ENCODE measurements at regions not wholly inside any gene's neighbourhood (a gene's known extent, or its start where the extent isn't known, plus 50 kb on each side); places are given as distances from the start of the nearest gene placed in this dataset.

- Histone ChIP-seq H2AFZ (ENCODE audit: low read length) (no peak overlapping the region), H3K4me1 (ENCODE audit: insufficient read depth, low read length, poor library complexity, severe bottlenecking) (no peaks in the 10 kb centered on the region)
Measured at GRCh38 chr10:60678978-60679377, 99.3 kb upstream of the CDK1 start.

GRCh38 chr10:60677531-60678129, 100.6 kb upstream of the CDK1 start:
- no peak overlapping the region for H3K9ac ChIP-seq (ENCODE audit: low read depth, low read length, poor library complexity, severe bottlenecking)
- no peak overlapping the region for H3K4me3 ChIP-seq (ENCODE audit: low read length, poor library complexity, severe bottlenecking)
- H4K20me1 ChIP-seq (ENCODE audit: insufficient read depth, low read length, poor library complexity, severe bottlenecking) = no peaks in the 10 kb centered on the region
- H3K4me1 ChIP-seq (ENCODE audit: insufficient read depth, low read length, poor library complexity, severe bottlenecking) = no peaks in the 10 kb centered on the region
- H3K4me2 ChIP-seq (ENCODE audit: low read depth, low read length, poor library complexity, severe bottlenecking) = no peak overlapping the region
- no peaks in the 10 kb centered on the region for H3K36me3 ChIP-seq (ENCODE audit: insufficient read depth, low read length)
- H3K9me3 ChIP-seq (ENCODE audit: insufficient read depth, low read depth, low read length) = no peaks in the 10 kb centered on the region
- H3K27me3 ChIP-seq (ENCODE audit: insufficient read depth, low read length, poor library complexity, severe bottlenecking) = no peaks in the 10 kb centered on the region
- H2AFZ ChIP-seq (ENCODE audit: low read length) = no peak overlapping the region
- no peaks in the 10 kb centered on the region for H3F3A ChIP-seq (ENCODE audit: low read depth)
- no peaks in the 10 kb centered on the region for H3K9me2 ChIP-seq (replicated peaks; ENCODE audit: low read depth, low read length)
- no peak for TF ChIP-seq CTCF (conservative IDR thresholded peaks at IDR 0.05; ENCODE audit: low read length)
- TF ChIP-seq EZH2phosphoT487 (IDR thresholded peaks at IDR 0.05; ENCODE audit: borderline replicate concordance) = no peak
- H3K79me2 ChIP-seq (ENCODE audit: insufficient read depth, low read length) = no peaks in the 10 kb centered on the region

More at GRCh38 chr10:60678978-60679377, 99.3 kb upstream of the CDK1 start:
- H3F3A ChIP-seq (ENCODE audit: low read depth) = no peaks in the 10 kb centered on the region
- no peaks in the 10 kb centered on the region for H3K9me3 ChIP-seq (ENCODE audit: insufficient read depth, low read depth, low read length)
- no peaks in the 10 kb centered on the region for H4K20me1 ChIP-seq (ENCODE audit: insufficient read depth, low read length, poor library complexity, severe bottlenecking)
- no peaks in the 10 kb centered on the region for H3K79me2 ChIP-seq (ENCODE audit: insufficient read depth, low read length)
- H3K27me3 ChIP-seq (ENCODE audit: insufficient read depth, low read length, poor library complexity, severe bottlenecking) = no peaks in the 10 kb centered on the region
- TF ChIP-seq EZH2phosphoT487 (IDR thresholded peaks at IDR 0.05; ENCODE audit: borderline replicate concordance) (no peak), CTCF (conservative IDR thresholded peaks at IDR 0.05; ENCODE audit: low read length) (no peak)
- H3K4me3 ChIP-seq (ENCODE audit: low read length, poor library complexity, severe bottlenecking) = no peak overlapping the region
- H3K9ac ChIP-seq (ENCODE audit: low read depth, low read length, poor library complexity, severe bottlenecking) = no peak overlapping the region
- H3K9me2 ChIP-seq (replicated peaks; ENCODE audit: low read depth, low read length) = no peaks in the 10 kb centered on the region
- no peaks in the 10 kb centered on the region for H3K36me3 ChIP-seq (ENCODE audit: insufficient read depth, low read length)
- no peak overlapping the region for H3K4me2 ChIP-seq (ENCODE audit: low read depth, low read length, poor library complexity, severe bottlenecking)

GRCh38 chr10:60675236-60675635, 103.0 kb upstream of the CDK1 start:
- H3K9ac ChIP-seq (ENCODE audit: low read depth, low read length, poor library complexity, severe bottlenecking) = no peak overlapping the region
- no peaks in the 10 kb centered on the region for H3K79me2 ChIP-seq (ENCODE audit: insufficient read depth, low read length)
- no peaks in the 10 kb centered on the region for H3K9me3 ChIP-seq (ENCODE audit: insufficient read depth, low read depth, low read length)
- H4K20me1 ChIP-seq (ENCODE audit: insufficient read depth, low read length, poor library complexity, severe bottlenecking) = no peaks in the 10 kb centered on the region
- H3F3A ChIP-seq (ENCODE audit: low read depth) = no peaks in the 10 kb centered on the region
- no peak overlapping the region for H2AFZ ChIP-seq (ENCODE audit: low read length)
- H3K4me3 ChIP-seq (ENCODE audit: low read length, poor library complexity, severe bottlenecking) = no peak overlapping the region
- no peak for TF ChIP-seq CTCF (conservative IDR thresholded peaks at IDR 0.05; ENCODE audit: low read length)
- no peak for TF ChIP-seq EZH2phosphoT487 (IDR thresholded peaks at IDR 0.05; ENCODE audit: borderline replicate concordance)
- H3K4me2 ChIP-seq (ENCODE audit: low read depth, low read length, poor library complexity, severe bottlenecking) = no peak overlapping the region
- no peaks in the 10 kb centered on the region for H3K27me3 ChIP-seq (ENCODE audit: insufficient read depth, low read length, poor library complexity, severe bottlenecking)
- no peaks in the 10 kb centered on the region for H3K4me1 ChIP-seq (ENCODE audit: insufficient read depth, low read length, poor library complexity, severe bottlenecking)
- no peaks in the 10 kb centered on the region for H3K9me2 ChIP-seq (replicated peaks; ENCODE audit: low read depth, low read length)
- H3K36me3 ChIP-seq (ENCODE audit: insufficient read depth, low read length) = no peaks in the 10 kb centered on the region
